ENCODE measurements at regions not wholly inside any gene's neighbourhood (a gene's known extent, or its start where the extent isn't known, plus 50 kb on each side); places are given as distances from the start of the nearest gene placed in this dataset.

- TF ChIP-seq POLR2A (IDR thresholded peaks at IDR 0.05; ENCODE audit: low read length) (no peak), GATA1 (IDR thresholded peaks at IDR 0.05; ENCODE audit: low read depth, low read length) (no peak)
Measured at GRCh38 chr4:177785000-177785399, 342.8 kb upstream of the AGA start.

All from erythroblast (primary cell).